NCI-H524 (cell line): ENCODE measurements at regions not wholly inside any gene's neighbourhood (a gene's known extent, or its start where the extent isn't known, plus 50 kb on each side); places are given as distances from the start of the nearest gene placed in this dataset.
"Not testable (repeated sequence)": the region's sequence is repeated elsewhere in the genome, so short reads cannot be mapped to it uniquely, and the experiment has no call there.

Experiments used
- DNase-seq, 2 experiments: peaks; one replicate each; lab custom pipeline; 2025; lab: John Stamatoyannopoulos, UW

- no peak for DNase-seq
Measured at GRCh38 chr5:124872086-124872485, 125.6 kb upstream of the ZNF608 start.

GRCh38 chr5:124872615-124873014, 126.2 kb upstream of the ZNF608 start:
- DNase-seq: no peak

- no peak for DNase-seq
Measured at GRCh38 chr5:124873188-124873587, 126.7 kb upstream of the ZNF608 start.

GRCh38 chr5:124873713-124874112, 127.3 kb upstream of the ZNF608 start:
- peak in 1 of 2 experiments; percentile 6 for DNase-seq

GRCh38 chr5:124876566-124876965, 130.1 kb upstream of the ZNF608 start:
- no peak for DNase-seq

GRCh38 chr5:124876983-124877382, 130.5 kb upstream of the ZNF608 start:
- no peak for DNase-seq

GRCh38 chr5:124877501-124878146, 131.2 kb upstream of the ZNF608 start:
- no peak for DNase-seq

- no peak for DNase-seq
Measured at GRCh38 chr5:124878583-124879342, 132.3 kb upstream of the ZNF608 start.

- DNase-seq: no peak
Measured at GRCh38 chr5:124880903-124881697, 134.7 kb upstream of the ZNF608 start.

GRCh38 chr5:124883681-124884080, 137.2 kb upstream of the ZNF608 start:
- peak in 1 of 2 experiments; percentile 29 for DNase-seq

GRCh38 chr5:124884114-124884513, 137.7 kb upstream of the ZNF608 start:
- DNase-seq: no peak

- DNase-seq: no peak
Measured at GRCh38 chr5:124885490-124885889, 139.1 kb upstream of the ZNF608 start.

GRCh38 chr5:124887223-124887622, 140.8 kb upstream of the ZNF608 start:
- DNase-seq: no peak

- peak in 1 of 2 experiments; percentile 71 for DNase-seq
Measured at GRCh38 chr5:124888050-124888506, 141.6 kb upstream of the ZNF608 start.

GRCh38 chr5:124888622-124889485, 142.4 kb upstream of the ZNF608 start:
- DNase-seq: no peak

GRCh38 chr5:124889486-124889825, 143.0 kb upstream of the ZNF608 start:
- no peak for DNase-seq

- DNase-seq: no peak
Measured at GRCh38 chr5:124889850-124890249, 143.4 kb upstream of the ZNF608 start.

GRCh38 chr5:124890442-124890841, 144.0 kb upstream of the ZNF608 start:
- DNase-seq: not testable (repeated sequence)

GRCh38 chr5:124891179-124891578, 144.7 kb upstream of the ZNF608 start:
- DNase-seq: no peak

- DNase-seq: no peak
Measured at GRCh38 chr5:124892185-124892848, 145.9 kb upstream of the ZNF608 start.

GRCh38 chr5:124894541-124894940, 148.1 kb upstream of the ZNF608 start:
- DNase-seq: no peak
